Progenitor cell of endocrine pancreas (in vitro differentiated cells): ENCODE measurements at regions not wholly inside any gene's neighbourhood (a gene's known extent, or its start where the extent isn't known, plus 50 kb on each side); places are given as distances from the start of the nearest gene placed in this dataset.

Source experiments
- DNase-seq: peaks from one replicate; pipeline ENCODE4 v3.0.0; 2021; ENCODE audit warnings: low spot score; ENCODE audit not compliant: unreplicated experiment
- H3K27ac Mint-ChIP-seq: 2 replicates; pipeline ENCODE4 v1.8.0; 2021; ENCODE audit warnings: mild to moderate bottlenecking, moderate library complexity, mixed read lengths
- H3K27me3 Mint-ChIP-seq: 2 replicates; pipeline ENCODE4 v1.8.0; 2021; ENCODE audit warnings: mixed read lengths
- H3K36me3 Mint-ChIP-seq: 2 replicates; pipeline ENCODE4 v1.8.0; 2022; ENCODE audit warnings: mixed read lengths; ENCODE audit not compliant: insufficient read depth
- H3K4me1 Mint-ChIP-seq: 2 replicates; pipeline ENCODE4 v1.8.0; 2021; ENCODE audit warnings: low read depth, mixed read lengths
- H3K4me3 Mint-ChIP-seq: 2 replicates; pipeline ENCODE4 v1.8.0; 2021; ENCODE audit warnings: low read depth, mild to moderate bottlenecking, moderate library complexity, mixed read lengths
- H3K9me3 Mint-ChIP-seq: 2 replicates; pipeline ENCODE4 v1.8.0; 2021; ENCODE audit warnings: low read depth, mixed read lengths
- TF ChIP-seq, protein P1 (sequence below): fragments of 200-600 bp; sonication (generic); IDR thresholded peaks from one replicate; pipeline ENCODE4 v1.5.0; 2021; ENCODE audit warnings: antibody characterized with exemption, mild to moderate bottlenecking; ENCODE audit not compliant: unreplicated experiment

DNA sequence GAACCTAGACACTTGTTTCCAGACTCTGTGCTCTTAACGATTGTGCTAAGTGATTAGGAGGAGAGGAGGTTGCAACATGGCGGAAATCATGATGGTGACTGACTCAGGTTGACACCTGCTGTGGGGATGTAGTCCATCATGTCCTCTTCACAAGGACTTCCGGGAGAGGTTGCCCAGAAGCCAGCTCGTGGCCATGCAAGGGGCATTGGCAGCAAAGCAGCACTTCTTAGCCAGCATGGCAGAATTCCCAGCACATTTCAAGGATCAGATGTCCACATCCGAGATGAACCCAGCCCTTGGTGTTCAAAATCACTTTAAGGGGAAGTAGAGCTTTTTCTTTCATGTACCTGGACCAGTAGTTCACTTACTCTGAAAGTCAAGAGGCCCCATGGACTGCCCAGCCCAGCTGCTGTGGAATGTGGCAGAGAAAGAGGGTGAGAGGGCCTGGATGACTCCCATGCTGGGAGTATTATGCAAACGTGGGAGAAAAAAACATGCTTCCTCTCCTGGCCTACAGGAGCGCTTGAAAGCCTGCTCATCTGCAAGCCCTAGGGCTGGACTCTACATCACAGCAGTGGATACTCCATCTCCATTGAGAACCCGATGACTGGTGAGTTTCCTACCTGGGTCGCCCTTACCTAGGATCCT lies 65.5 kb downstream of the IRX6 start:
- DNase-seq: no peak
- Mint-ChIP-seq H3K9me3 (no peaks in the 10 kb centered on the region), H3K4me1 (no peaks in the 10 kb centered on the region), H3K27ac (no peak overlapping the region), H3K36me3 (no peaks in the 10 kb centered on the region), H3K4me3 (no peak overlapping the region), H3K27me3 (no peaks in the 10 kb centered on the region)
- TF ChIP-seq, protein P1, sequence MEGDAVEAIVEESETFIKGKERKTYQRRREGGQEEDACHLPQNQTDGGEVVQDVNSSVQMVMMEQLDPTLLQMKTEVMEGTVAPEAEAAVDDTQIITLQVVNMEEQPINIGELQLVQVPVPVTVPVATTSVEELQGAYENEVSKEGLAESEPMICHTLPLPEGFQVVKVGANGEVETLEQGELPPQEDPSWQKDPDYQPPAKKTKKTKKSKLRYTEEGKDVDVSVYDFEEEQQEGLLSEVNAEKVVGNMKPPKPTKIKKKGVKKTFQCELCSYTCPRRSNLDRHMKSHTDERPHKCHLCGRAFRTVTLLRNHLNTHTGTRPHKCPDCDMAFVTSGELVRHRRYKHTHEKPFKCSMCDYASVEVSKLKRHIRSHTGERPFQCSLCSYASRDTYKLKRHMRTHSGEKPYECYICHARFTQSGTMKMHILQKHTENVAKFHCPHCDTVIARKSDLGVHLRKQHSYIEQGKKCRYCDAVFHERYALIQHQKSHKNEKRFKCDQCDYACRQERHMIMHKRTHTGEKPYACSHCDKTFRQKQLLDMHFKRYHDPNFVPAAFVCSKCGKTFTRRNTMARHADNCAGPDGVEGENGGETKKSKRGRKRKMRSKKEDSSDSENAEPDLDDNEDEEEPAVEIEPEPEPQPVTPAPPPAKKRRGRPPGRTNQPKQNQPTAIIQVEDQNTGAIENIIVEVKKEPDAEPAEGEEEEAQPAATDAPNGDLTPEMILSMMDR: no peak

DNA sequence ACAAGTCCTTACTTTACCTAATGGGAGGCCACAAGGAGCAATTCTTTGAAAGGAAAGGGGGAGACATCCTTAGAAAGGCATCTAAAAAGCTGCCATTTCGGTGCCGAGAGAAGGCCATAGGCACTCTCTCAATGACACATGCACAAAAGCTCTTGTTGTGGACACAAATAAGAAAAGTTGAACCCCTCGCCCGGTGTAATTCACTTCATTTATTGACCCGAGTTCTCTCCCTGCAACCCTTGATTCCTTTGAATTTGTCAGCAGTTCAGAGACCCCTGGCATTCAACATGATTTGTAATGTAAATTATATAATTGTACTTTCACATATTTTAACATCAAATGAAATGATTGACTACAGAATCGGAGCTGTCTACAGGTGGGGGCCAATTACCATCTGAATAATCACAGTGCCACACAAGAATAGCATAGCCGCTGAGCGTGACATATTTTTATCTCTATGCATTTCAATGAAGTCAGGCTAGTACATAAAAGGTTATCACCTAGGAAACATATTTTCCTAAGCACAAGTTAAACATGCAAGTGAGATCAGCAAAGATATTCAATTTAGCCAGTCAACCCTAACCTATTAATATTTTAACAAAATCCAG lies 66.7 kb downstream of the IRX6 start:
- Mint-ChIP-seq H3K27me3 (no peaks in the 10 kb centered on the region), H3K36me3 (no peaks in the 10 kb centered on the region), H3K9me3 (no peaks in the 10 kb centered on the region), H3K4me1 (no peaks in the 10 kb centered on the region), H3K4me3 (no peak overlapping the region), H3K27ac (no peak overlapping the region)
- DNase-seq: no peak
- TF ChIP-seq, protein P1: no peak

GRCh38 chr16:55391760-55392375 lies 67.9 kb downstream of the IRX6 start:
- Mint-ChIP-seq H3K27me3 (peaks cover 4% of the 10 kb centered on the region), H3K4me1 (no peaks in the 10 kb centered on the region), H3K27ac (no peak overlapping the region), H3K9me3 (no peaks in the 10 kb centered on the region), H3K36me3 (no peaks in the 10 kb centered on the region), H3K4me3 (no peak overlapping the region)
- TF ChIP-seq, protein P1: no peak
- no peak for DNase-seq

GRCh38 chr16:55392701-55393100 lies 68.7 kb downstream of the IRX6 start:
- Mint-ChIP-seq H3K27ac (no peak overlapping the region), H3K9me3 (no peaks in the 10 kb centered on the region), H3K4me1 (no peaks in the 10 kb centered on the region), H3K36me3 (no peaks in the 10 kb centered on the region), H3K27me3 (peaks cover 4% of the 10 kb centered on the region), H3K4me3 (no peak overlapping the region)
- DNase-seq: no peak
- TF ChIP-seq, protein P1: no peak

- H3K36me3 Mint-ChIP-seq: no peaks in the 10 kb centered on the region
- TF ChIP-seq, protein P1: no peak
Measured at GRCh38 chr16:55393991-55394390, 70.0 kb downstream of the IRX6 start.

More at GRCh38 chr16:55393991-55394390, 70.0 kb downstream of the IRX6 start:
- Mint-ChIP-seq H3K9me3 (no peaks in the 10 kb centered on the region), H3K4me3 (no peak overlapping the region), H3K4me1 (no peaks in the 10 kb centered on the region), H3K27ac (no peak overlapping the region), H3K27me3 (peaks cover 12% of the 10 kb centered on the region)
- DNase-seq: no peak
